DOHH2 (cell line): ENCODE measurements at regions not wholly inside any gene's neighbourhood (a gene's known extent, or its start where the extent isn't known, plus 50 kb on each side); places are given as distances from the start of the nearest gene placed in this dataset.

Experiments
- H3F3A ChIP-seq: fragments of 200-600 bp; sonication (generic), shearing (Covaris generic); 2 replicates; pipeline ENCODE4 v1.6.0; 2016; ENCODE audit warnings: antibody characterized with exemption, mild to moderate bottlenecking; ENCODE audit not compliant: control insufficient read depth, insufficient read depth
- H3K27ac ChIP-seq: fragments of 200-600 bp; sonication (generic); 2 replicates; pipeline ENCODE4 v1.5.1; 2014; ENCODE audit warnings: low read depth, mild to moderate bottlenecking, low read length, moderate library complexity
- H3K27me3 ChIP-seq: fragments of 200-600 bp; sonication (generic); 2 replicates; pipeline ENCODE4 v1.6.1; 2014; ENCODE audit warnings: mild to moderate bottlenecking, low read length, mixed read lengths; ENCODE audit not compliant: control insufficient read depth
- H3K36me3 ChIP-seq: fragments of 200-600 bp; sonication (generic); 2 replicates; pipeline ENCODE4 v1.6.1; 2014; ENCODE audit warnings: mild to moderate bottlenecking, low read length, moderate library complexity, mixed read lengths; ENCODE audit not compliant: control insufficient read depth
- H3K4me1 ChIP-seq: fragments of 200-600 bp; sonication (generic); 2 replicates; pipeline ENCODE4 v1.6.1; 2014; ENCODE audit warnings: mild to moderate bottlenecking, low read length, mixed read lengths; ENCODE audit not compliant: control insufficient read depth
- H3K4me2 ChIP-seq: fragments of 200-600 bp; sonication (generic); 2 replicates; pipeline ENCODE4 v1.6.0; 2014; ENCODE audit warnings: mild to moderate bottlenecking, low read length, moderate library complexity
- H3K4me3 ChIP-seq: fragments of 200-600 bp; sonication (generic); 2 replicates; pipeline ENCODE4 v1.5.1; 2014; ENCODE audit warnings: mild to moderate bottlenecking, low read length, mixed read lengths
- H3K79me2 ChIP-seq: fragments of 200-600 bp; sonication (generic); 2 replicates; pipeline ENCODE4 v1.6.1; 2014; ENCODE audit warnings: mild to moderate bottlenecking, low read length, mixed read lengths; ENCODE audit not compliant: control insufficient read depth
- H3K9me2 ChIP-seq: fragments of 200-600 bp; sonication (generic); replicated peaks from 2 replicates; pipeline ENCODE4 v1.6.1; 2014; ENCODE audit warnings: mild to moderate bottlenecking, low read length, mixed read lengths; ENCODE audit not compliant: control insufficient read depth
- H3K9me3 ChIP-seq: fragments of 200-600 bp; sonication (generic); 2 replicates; pipeline ENCODE4 v1.6.1; 2014; ENCODE audit warnings: antibody characterized with exemption, low read length, mixed read lengths; ENCODE audit not compliant: control insufficient read depth, insufficient read depth
- H4K20me1 ChIP-seq: fragments of 200-600 bp; sonication (generic); 2 replicates; pipeline ENCODE4 v1.6.0; 2014; ENCODE audit warnings: low read depth, mild to moderate bottlenecking, antibody characterized with exemption, low read length, moderate library complexity; ENCODE audit not compliant: control insufficient read depth, insufficient read depth
- EZH2phosphoT487 ChIP-seq: fragments of 200-600 bp; sonication (generic); IDR thresholded peaks from 2 replicates; pipeline ENCODE4 v1.6.1; 2017; ENCODE audit warnings: borderline replicate concordance, mild to moderate bottlenecking, antibody characterized with exemption, low read length, moderate library complexity, mixed read lengths
- TF ChIP-seq, protein P1 (sequence below): fragments of 200-600 bp; sonication (generic); IDR thresholded peaks from one replicate; pipeline ENCODE4 v1.5.1; 2014; ENCODE audit warnings: antibody characterized with exemption, mild to moderate bottlenecking, low read depth, low read length; ENCODE audit not compliant: poor library complexity, severe bottlenecking

- H3F3A ChIP-seq: peaks cover 8% of the 10 kb centered on the region
- TF ChIP-seq, protein P1, sequence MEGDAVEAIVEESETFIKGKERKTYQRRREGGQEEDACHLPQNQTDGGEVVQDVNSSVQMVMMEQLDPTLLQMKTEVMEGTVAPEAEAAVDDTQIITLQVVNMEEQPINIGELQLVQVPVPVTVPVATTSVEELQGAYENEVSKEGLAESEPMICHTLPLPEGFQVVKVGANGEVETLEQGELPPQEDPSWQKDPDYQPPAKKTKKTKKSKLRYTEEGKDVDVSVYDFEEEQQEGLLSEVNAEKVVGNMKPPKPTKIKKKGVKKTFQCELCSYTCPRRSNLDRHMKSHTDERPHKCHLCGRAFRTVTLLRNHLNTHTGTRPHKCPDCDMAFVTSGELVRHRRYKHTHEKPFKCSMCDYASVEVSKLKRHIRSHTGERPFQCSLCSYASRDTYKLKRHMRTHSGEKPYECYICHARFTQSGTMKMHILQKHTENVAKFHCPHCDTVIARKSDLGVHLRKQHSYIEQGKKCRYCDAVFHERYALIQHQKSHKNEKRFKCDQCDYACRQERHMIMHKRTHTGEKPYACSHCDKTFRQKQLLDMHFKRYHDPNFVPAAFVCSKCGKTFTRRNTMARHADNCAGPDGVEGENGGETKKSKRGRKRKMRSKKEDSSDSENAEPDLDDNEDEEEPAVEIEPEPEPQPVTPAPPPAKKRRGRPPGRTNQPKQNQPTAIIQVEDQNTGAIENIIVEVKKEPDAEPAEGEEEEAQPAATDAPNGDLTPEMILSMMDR: no peak
- TF ChIP-seq EZH2phosphoT487: no peak
Measured at GRCh38 chr11:33946930-33947329, 55.1 kb upstream of the LMO2 start.

DNA sequence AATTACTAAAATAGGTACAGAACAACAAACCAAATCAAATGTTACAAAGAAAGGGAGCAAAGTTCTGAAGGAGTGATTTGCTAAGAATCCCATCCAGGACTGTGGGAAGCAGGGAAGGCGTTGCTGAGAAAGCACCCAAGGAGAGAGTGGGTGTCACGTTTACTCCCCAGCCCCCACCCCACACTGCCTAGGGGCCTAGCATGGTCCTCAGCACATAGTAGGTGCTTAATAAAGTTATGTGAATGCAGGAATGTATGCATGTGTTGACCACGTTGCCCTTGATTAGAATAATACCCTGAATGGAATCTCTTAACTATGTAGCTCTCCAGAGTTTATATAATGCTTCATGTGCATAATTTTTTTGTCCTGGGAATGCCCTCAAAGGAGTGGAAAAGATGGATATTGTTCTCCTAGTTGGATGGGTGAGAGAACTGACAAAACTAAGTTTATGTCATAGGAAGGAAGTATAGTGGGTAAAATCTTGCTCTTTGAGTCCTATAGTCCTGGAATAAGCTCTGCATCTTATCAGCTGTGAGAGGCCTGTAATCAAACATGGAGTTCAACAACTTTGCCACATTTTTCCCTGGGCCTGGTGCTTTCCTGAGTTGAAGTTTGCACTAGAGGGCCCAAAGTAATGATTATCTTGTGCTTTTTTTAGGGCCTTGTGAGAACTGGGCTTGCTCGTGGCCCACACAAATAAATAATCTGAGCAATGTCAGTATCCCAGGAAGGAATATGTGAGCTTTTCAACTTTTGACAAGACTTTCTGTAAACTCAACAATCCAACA is 53.8 kb upstream of the LMO2 start:
- H3K9me3 ChIP-seq: no peaks in the 10 kb centered on the region
- H3K4me3 ChIP-seq: no peak overlapping the region
- TF ChIP-seq, protein P1: no peak
- no peak for TF ChIP-seq EZH2phosphoT487
- peaks cover 61% of the 10 kb centered on the region for H3K4me1 ChIP-seq
- no peaks in the 10 kb centered on the region for H3K27me3 ChIP-seq
- H3K9me2 ChIP-seq: no peaks in the 10 kb centered on the region
- no peak overlapping the region for H3K27ac ChIP-seq
- no peaks in the 10 kb centered on the region for H3K36me3 ChIP-seq
- H3K79me2 ChIP-seq: no peaks in the 10 kb centered on the region
- H4K20me1 ChIP-seq: no peaks in the 10 kb centered on the region
- H3K4me2 ChIP-seq: no peak overlapping the region
- H3F3A ChIP-seq: peaks cover 8% of the 10 kb centered on the region

More at GRCh38 chr11:33946930-33947329, 55.1 kb upstream of the LMO2 start:
- Histone ChIP-seq H4K20me1 (no peaks in the 10 kb centered on the region), H3K36me3 (no peaks in the 10 kb centered on the region), H3K9me3 (no peaks in the 10 kb centered on the region), H3K27me3 (no peaks in the 10 kb centered on the region), H3K4me3 (no peak overlapping the region), H3K4me2 (no peak overlapping the region), H3K9me2 (no peaks in the 10 kb centered on the region), H3K4me1 (peaks cover 48% of the 10 kb centered on the region), H3K79me2 (no peaks in the 10 kb centered on the region), H3K27ac (no peak overlapping the region)

DNA sequence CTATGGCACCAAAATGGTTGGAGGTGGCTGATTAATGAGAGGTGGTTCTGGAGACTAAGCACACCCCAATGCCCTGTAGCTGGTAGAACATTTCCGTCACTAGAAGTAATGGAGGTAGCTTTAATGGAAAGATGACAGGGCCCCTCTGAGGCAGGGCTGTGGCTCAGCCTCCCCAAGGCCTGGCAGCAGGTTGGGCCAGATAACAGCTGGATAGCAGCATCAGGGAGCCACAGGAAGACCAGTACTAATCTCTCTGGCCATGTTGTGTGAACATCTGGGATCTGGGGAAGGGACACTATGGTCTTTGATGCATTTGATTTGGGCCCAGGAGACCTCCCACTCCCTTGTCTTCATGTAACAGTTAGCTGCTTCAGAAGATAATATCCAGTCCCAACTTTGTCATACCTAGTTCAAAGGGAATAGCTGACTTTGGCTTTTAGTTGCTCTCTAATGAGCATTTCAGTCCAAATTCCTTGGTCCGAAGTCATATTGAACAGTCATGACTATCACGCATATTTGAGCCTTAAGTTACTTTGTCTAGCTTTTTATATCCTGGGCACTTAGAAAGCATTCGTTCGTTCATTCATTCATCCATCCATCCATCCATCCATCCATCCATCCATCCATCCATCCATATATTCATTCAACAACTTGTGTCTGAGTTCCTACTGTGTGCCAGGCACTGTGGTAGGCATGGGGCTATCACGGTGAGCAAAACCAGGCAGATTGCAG is 53.0 kb upstream of the LMO2 start:
- H3F3A ChIP-seq: peaks cover 8% of the 10 kb centered on the region
- H3K27ac ChIP-seq: no peak overlapping the region
- no peaks in the 10 kb centered on the region for H3K36me3 ChIP-seq
- TF ChIP-seq, protein P1: no peak
- TF ChIP-seq EZH2phosphoT487: no peak
- H3K4me3 ChIP-seq: no peak overlapping the region
- H3K27me3 ChIP-seq: no peaks in the 10 kb centered on the region
- H3K4me1 ChIP-seq: peaks cover 69% of the 10 kb centered on the region
- H3K9me2 ChIP-seq: no peaks in the 10 kb centered on the region
- H3K79me2 ChIP-seq: no peaks in the 10 kb centered on the region
- no peaks in the 10 kb centered on the region for H3K9me3 ChIP-seq
- no peak overlapping the region for H3K4me2 ChIP-seq
- H4K20me1 ChIP-seq: no peaks in the 10 kb centered on the region
